ENCODE measurements at regions not wholly inside any gene's neighbourhood (a gene's known extent, or its start where the extent isn't known, plus 50 kb on each side); places are given as distances from the start of the nearest gene placed in this dataset.

- H3K4me1 Mint-ChIP-seq = no peaks in the 10 kb centered on the region
- H3K27ac Mint-ChIP-seq = no peak overlapping the region
- no peak for ATAC-seq
These were observed 294.1 kb downstream of the GLRX3 start for GRCh38 chr10:130430291-130430690.

GRCh38 chr10:130430852-130431704 lies 294.9 kb downstream of the GLRX3 start:
- no peaks in the 10 kb centered on the region for H3K4me1 Mint-ChIP-seq
- no peaks in the 10 kb centered on the region for H3K36me3 Mint-ChIP-seq
- H3K4me3 Mint-ChIP-seq = no peak overlapping the region
- no peak for ATAC-seq
- H3K9me3 Mint-ChIP-seq = peaks cover 6% of the 10 kb centered on the region
- no peak overlapping the region for H3K27ac Mint-ChIP-seq
- no peaks in the 10 kb centered on the region for H3K27me3 Mint-ChIP-seq

More at GRCh38 chr10:130430291-130430690, 294.1 kb downstream of the GLRX3 start:
- Mint-ChIP-seq H3K27me3 (no peaks in the 10 kb centered on the region), H3K36me3 (no peaks in the 10 kb centered on the region), H3K9me3 (peaks cover 6% of the 10 kb centered on the region), H3K4me3 (no peak overlapping the region)

- Mint-ChIP-seq H3K4me3 (no peak overlapping the region), H3K27me3 (no peaks in the 10 kb centered on the region)
These were observed 296.1 kb downstream of the GLRX3 start for GRCh38 chr10:130432271-130432670.

GRCh38 chr10:130432850-130433249 lies 296.7 kb downstream of the GLRX3 start:
- H3K4me1 Mint-ChIP-seq = no peaks in the 10 kb centered on the region
- no peaks in the 10 kb centered on the region for H3K27me3 Mint-ChIP-seq
- H3K36me3 Mint-ChIP-seq = no peaks in the 10 kb centered on the region
- H3K27ac Mint-ChIP-seq = no peak overlapping the region
- ATAC-seq = no peak
- no peak overlapping the region for H3K4me3 Mint-ChIP-seq
- H3K9me3 Mint-ChIP-seq = peaks cover 8% of the 10 kb centered on the region

More at GRCh38 chr10:130432271-130432670, 296.1 kb downstream of the GLRX3 start:
- no peak for ATAC-seq
- Mint-ChIP-seq H3K27ac (no peak overlapping the region), H3K36me3 (no peaks in the 10 kb centered on the region), H3K4me1 (no peaks in the 10 kb centered on the region), H3K9me3 (peaks cover 8% of the 10 kb centered on the region)

- ATAC-seq = no peak
- H3K4me1 Mint-ChIP-seq = no peaks in the 10 kb centered on the region
- no peak overlapping the region for H3K4me3 Mint-ChIP-seq
- H3K27me3 Mint-ChIP-seq = no peaks in the 10 kb centered on the region
- H3K9me3 Mint-ChIP-seq = peaks cover 8% of the 10 kb centered on the region
- H3K36me3 Mint-ChIP-seq = no peaks in the 10 kb centered on the region
- no peak overlapping the region for H3K27ac Mint-ChIP-seq
These were observed 298.5 kb downstream of the GLRX3 start for GRCh38 chr10:130434446-130435385.

DNA sequence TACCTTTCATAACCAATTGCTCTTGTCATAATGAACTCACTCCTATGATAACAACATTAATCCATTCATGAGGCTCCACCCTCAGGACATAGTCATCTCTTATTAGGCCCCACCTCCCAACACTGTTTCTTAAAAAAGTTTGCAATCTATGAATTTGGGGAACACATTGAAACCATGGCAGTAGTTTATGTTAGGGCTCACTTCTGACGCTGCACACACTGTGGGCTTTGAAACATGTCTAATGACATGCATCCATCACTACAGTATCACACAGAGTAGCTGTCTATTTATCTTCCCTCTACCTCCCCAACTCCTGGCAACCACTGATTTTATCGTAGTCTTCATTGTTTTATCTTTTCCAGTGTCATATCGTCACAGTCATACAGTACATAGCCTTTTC lies 299.8 kb downstream of the GLRX3 start:
- Mint-ChIP-seq H3K27me3 (no peaks in the 10 kb centered on the region), H3K4me1 (no peaks in the 10 kb centered on the region), H3K9me3 (peaks cover 8% of the 10 kb centered on the region), H3K4me3 (no peak overlapping the region), H3K27ac (no peak overlapping the region), H3K36me3 (no peaks in the 10 kb centered on the region)
- ATAC-seq = no peak

GRCh38 chr10:130438861-130439260 lies 302.7 kb downstream of the GLRX3 start:
- Mint-ChIP-seq H3K27me3 (no peaks in the 10 kb centered on the region), H3K4me3 (no peak overlapping the region), H3K9me3 (peaks cover 2% of the 10 kb centered on the region), H3K4me1 (no peaks in the 10 kb centered on the region), H3K36me3 (no peaks in the 10 kb centered on the region), H3K27ac (no peak overlapping the region)
- ATAC-seq = no peak

DNA sequence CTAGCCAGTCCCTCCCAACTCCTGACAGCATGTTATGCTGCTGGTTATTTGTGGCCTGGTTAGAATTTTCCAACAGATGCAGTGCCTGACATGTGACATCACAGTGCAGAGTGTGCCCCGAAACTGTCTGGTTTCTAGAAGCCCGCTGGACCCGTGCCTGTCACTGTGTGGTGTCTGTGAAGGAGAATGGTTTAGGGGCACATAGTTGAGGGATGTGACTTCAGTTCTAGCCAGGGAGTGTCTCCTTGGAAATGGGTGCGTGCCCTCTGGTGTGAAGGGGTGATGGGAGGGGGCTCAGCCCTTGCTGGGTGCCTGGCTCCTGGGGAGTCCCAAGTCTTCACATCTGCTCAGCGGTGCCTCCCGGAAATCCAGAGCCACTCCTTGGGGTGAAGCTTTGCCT lies 303.6 kb downstream of the GLRX3 start:
- no peak for ATAC-seq
- H3K4me3 Mint-ChIP-seq = no peak overlapping the region

DNA sequence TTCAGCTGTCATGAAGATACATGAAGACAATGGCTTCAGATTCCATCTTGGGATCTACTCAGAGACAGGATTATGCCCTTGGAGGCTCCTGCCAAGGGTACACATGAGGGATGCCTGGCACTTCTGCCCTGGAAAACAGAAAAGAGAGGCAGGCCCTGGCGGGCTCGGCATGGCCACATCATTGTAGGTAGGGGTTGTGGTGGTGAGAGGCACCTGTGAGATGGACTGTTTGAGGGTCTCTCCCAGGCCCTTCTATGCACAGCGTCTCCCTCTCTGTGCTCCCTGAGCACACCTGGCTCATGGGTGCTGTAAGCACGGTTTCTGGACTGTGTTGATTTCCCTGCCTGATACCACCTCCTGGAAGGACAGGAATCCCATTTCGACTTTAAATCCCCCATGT lies 304.3 kb downstream of the GLRX3 start:
- H3K4me3 Mint-ChIP-seq = no peak overlapping the region
- H3K27ac Mint-ChIP-seq = no peak overlapping the region
- no peaks in the 10 kb centered on the region for H3K4me1 Mint-ChIP-seq
- no peaks in the 10 kb centered on the region for H3K27me3 Mint-ChIP-seq
- peaks cover 2% of the 10 kb centered on the region for H3K9me3 Mint-ChIP-seq
- no peak for ATAC-seq
- no peaks in the 10 kb centered on the region for H3K36me3 Mint-ChIP-seq

More for the DNA sequence above, 303.6 kb downstream of the GLRX3 start:
- H3K36me3 Mint-ChIP-seq = no peaks in the 10 kb centered on the region
- no peak overlapping the region for H3K27ac Mint-ChIP-seq
- H3K9me3 Mint-ChIP-seq = peaks cover 2% of the 10 kb centered on the region
- H3K27me3 Mint-ChIP-seq = no peaks in the 10 kb centered on the region
- no peaks in the 10 kb centered on the region for H3K4me1 Mint-ChIP-seq

GRCh38 chr10:130440971-130441370 lies 304.8 kb downstream of the GLRX3 start:
- Mint-ChIP-seq H3K36me3 (no peaks in the 10 kb centered on the region), H3K9me3 (peaks cover 2% of the 10 kb centered on the region), H3K4me1 (no peaks in the 10 kb centered on the region), H3K27ac (no peak overlapping the region), H3K27me3 (no peaks in the 10 kb centered on the region), H3K4me3 (no peak overlapping the region)
- no peak for ATAC-seq

DNA sequence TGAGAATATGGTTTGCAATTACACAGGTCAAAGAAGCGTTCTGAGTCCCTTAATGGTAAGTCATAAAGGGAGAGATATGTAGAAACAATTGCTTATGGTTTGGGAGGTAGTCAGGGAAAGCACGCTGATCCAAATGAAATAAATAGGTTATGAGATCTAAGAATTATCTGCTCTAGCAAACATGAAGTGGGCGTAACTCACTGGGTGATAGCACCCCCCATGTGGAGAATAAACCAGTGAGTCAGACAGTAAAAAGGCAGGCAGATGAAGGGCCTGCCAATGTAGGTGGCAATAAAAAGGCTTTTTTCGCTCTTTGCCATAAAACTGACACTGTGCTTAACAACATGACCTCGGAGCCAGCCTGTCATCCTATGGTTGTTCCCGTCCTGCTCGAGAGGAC lies 306.9 kb downstream of the GLRX3 start:
- Mint-ChIP-seq H3K4me3 (no peak overlapping the region), H3K4me1 (no peaks in the 10 kb centered on the region), H3K9me3 (peaks cover 1% of the 10 kb centered on the region), H3K27me3 (no peaks in the 10 kb centered on the region), H3K36me3 (no peaks in the 10 kb centered on the region), H3K27ac (no peak overlapping the region)
- no peak for ATAC-seq

GRCh38 chr10:130453036-130453720 lies 317.0 kb downstream of the GLRX3 start:
- Mint-ChIP-seq H3K36me3 (no peaks in the 10 kb centered on the region), H3K27me3 (peaks cover 16% of the 10 kb centered on the region), H3K27ac (no peak overlapping the region), H3K9me3 (peaks cover 2% of the 10 kb centered on the region), H3K4me1 (no peaks in the 10 kb centered on the region), H3K4me3 (no peak overlapping the region)
- ATAC-seq = no peak

- H3K27ac Mint-ChIP-seq = no peak overlapping the region
- H3K4me3 Mint-ChIP-seq = no peak overlapping the region
- H3K4me1 Mint-ChIP-seq = no peaks in the 10 kb centered on the region
- peaks cover 16% of the 10 kb centered on the region for H3K27me3 Mint-ChIP-seq
- H3K36me3 Mint-ChIP-seq = no peaks in the 10 kb centered on the region
- H3K9me3 Mint-ChIP-seq = no peaks in the 10 kb centered on the region
- no peak for ATAC-seq
These were observed 317.7 kb downstream of the GLRX3 start for GRCh38 chr10:130453721-130454542.

DNA sequence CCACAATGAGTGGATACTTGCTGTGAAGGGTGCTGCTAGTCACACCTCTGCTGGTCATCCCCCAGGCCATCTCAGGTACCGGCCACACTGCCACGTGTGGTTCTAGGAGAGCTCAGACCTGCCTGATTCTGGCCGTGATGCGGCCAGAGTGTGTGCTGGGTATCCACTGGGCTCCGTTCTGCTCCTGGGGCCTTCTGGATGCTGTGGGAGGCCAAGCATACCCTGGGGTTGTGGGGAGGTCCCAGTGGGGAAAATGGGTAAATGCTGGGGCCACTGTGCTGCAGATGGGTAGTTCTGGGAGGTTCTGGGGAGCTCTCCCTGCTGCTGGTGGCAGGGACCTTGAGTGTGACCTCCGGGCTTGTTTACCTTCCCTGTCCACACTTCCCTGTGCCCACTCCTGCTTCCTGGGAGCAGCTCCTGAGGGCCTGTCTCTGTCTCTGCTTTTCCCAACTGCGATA lies 318.4 kb downstream of the GLRX3 start:
- H3K9me3 Mint-ChIP-seq = peaks cover 5% of the 10 kb centered on the region
- H3K4me3 Mint-ChIP-seq = no peak overlapping the region
- ATAC-seq = no peak

More for the DNA sequence above, 318.4 kb downstream of the GLRX3 start:
- H3K36me3 Mint-ChIP-seq = no peaks in the 10 kb centered on the region
- H3K27me3 Mint-ChIP-seq = peaks cover 16% of the 10 kb centered on the region
- H3K4me1 Mint-ChIP-seq = no peaks in the 10 kb centered on the region
- H3K27ac Mint-ChIP-seq = no peak overlapping the region
